BLaER1 treated with 17β-estradiol and CSF1 and Interleukin-3, amounts not matched to agents 10 nM and 100 nM (cell line): ENCODE measurements at regions not wholly inside any gene's neighbourhood (a gene's known extent, or its start where the extent isn't known, plus 50 kb on each side); places are given as distances from the start of the nearest gene placed in this dataset.
A peak's percentile ranks its signal among the peaks of the same experiment; 100 is the strongest.

Experiments used
- H3K27ac ChIP-seq, 11 experiments: shearing (Covaris generic); formaldehyde crosslinking; 2 replicates each; pipeline ENCODE4 v1.8.1; 2022
- H3K27me3 ChIP-seq, 11 experiments: shearing (Covaris generic); formaldehyde crosslinking; 2 replicates each; pipeline ENCODE4 v1.8.1; 2022
- H3K36me3 ChIP-seq, 11 experiments: shearing (Covaris generic); formaldehyde crosslinking; 2 replicates each; pipeline ENCODE4 v1.8.1; 2022
- H3K4me1 ChIP-seq, 10 experiments: shearing (Covaris generic); formaldehyde crosslinking; 2 replicates each; pipeline ENCODE4 v1.8.1; 2022
- H3K4me2 ChIP-seq, 11 experiments: shearing (Covaris generic); formaldehyde crosslinking; 2 replicates each; pipeline ENCODE4 v1.8.1; 2022
- H3K4me3 ChIP-seq, 10 experiments: shearing (Covaris generic); formaldehyde crosslinking; 2 replicates each; pipeline ENCODE4 v1.8.1; 2022
- H3K9ac ChIP-seq, 11 experiments: shearing (Covaris generic); formaldehyde crosslinking; 2 replicates each; pipeline ENCODE4 v1.8.1; 2022
- H3K9me3 ChIP-seq, 11 experiments: shearing (Covaris generic); formaldehyde crosslinking; replicated peaks in 1 of 11; 2 replicates each; pipeline ENCODE4 v1.8.1; 2022
- H4K20me1 ChIP-seq, 11 experiments: shearing (Covaris generic); formaldehyde crosslinking; 2 replicates each; pipeline ENCODE4 v1.8.1; 2022
- Cebpa-rat ChIP-seq, 11 experiments: shearing (Covaris generic); IDR thresholded peaks; 2 replicates each; pipeline ENCODE4 v1.8.1; 2022

GRCh38 chr14:95442016-95442632 is 74.3 kb downstream of the SYNE3 start:
- H3K4me2 ChIP-seq = peak overlapping the region in 10 of 11 experiments; percentile 37 to 96 (median 84); a peak in 21 of 22 replicates
- TF ChIP-seq Cebpa-rat (IDR thresholded peaks at IDR 0.05) = no peak
- H3K27me3 ChIP-seq = no peaks in the 10 kb centered on the region
- no peaks in the 10 kb centered on the region; a peak in 1 of 22 replicates for H3K9me3 ChIP-seq
- H3K4me1 ChIP-seq = peaks cover 52 to 100% (median 97%) of the 10 kb centered on the region in 10 experiments
- peak overlapping the region in 8 of 11 experiments; percentile 19 to 80 (median 69); a peak in 16 of 22 replicates for H3K9ac ChIP-seq
- H4K20me1 ChIP-seq = peaks cover 0 to 37% (median 11%) of the 10 kb centered on the region in 11 experiments; a peak in 10 of 22 replicates
- peaks cover 43 to 85% (median 69%) of the 10 kb centered on the region in 11 experiments for H3K36me3 ChIP-seq
- H3K4me3 ChIP-seq = peak overlapping the region in 3 of 10 experiments; percentile 0 to 12 (median 4); a peak in 3 of 20 replicates
- peak overlapping the region in 7 of 11 experiments; percentile 4 to 88 (median 84); a peak in 12 of 22 replicates for H3K27ac ChIP-seq

GRCh38 chr14:95440951-95441350 is 75.5 kb downstream of the SYNE3 start:
- H3K4me1 ChIP-seq = peaks cover 46 to 100% (median 87%) of the 10 kb centered on the region in 10 experiments
- TF ChIP-seq Cebpa-rat (IDR thresholded peaks at IDR 0.05) = no peak
- H3K27ac ChIP-seq = peak overlapping the region in 5 of 11 experiments; percentile 17 to 88 (median 45); a peak in 9 of 22 replicates
- peaks cover 0 to 28% (median 11%) of the 10 kb centered on the region in 11 experiments; a peak in 10 of 22 replicates for H4K20me1 ChIP-seq
- no peaks in the 10 kb centered on the region for H3K27me3 ChIP-seq
- peaks cover 0 to 4% (median 0%) of the 10 kb centered on the region in 11 experiments; a peak in 5 of 22 replicates for H3K9me3 ChIP-seq
- peak overlapping the region in 10 of 11 experiments; percentile 15 to 96 (median 84); a peak in 19 of 22 replicates for H3K4me2 ChIP-seq
- peaks cover 47 to 86% (median 76%) of the 10 kb centered on the region in 11 experiments for H3K36me3 ChIP-seq
- peak overlapping the region in 10 of 11 experiments; percentile 5 to 80 (median 46); a peak in 12 of 22 replicates for H3K9ac ChIP-seq
- H3K4me3 ChIP-seq = peak overlapping the region in 1 of 10 experiments; percentile 0; a peak in 1 of 20 replicates

DNA sequence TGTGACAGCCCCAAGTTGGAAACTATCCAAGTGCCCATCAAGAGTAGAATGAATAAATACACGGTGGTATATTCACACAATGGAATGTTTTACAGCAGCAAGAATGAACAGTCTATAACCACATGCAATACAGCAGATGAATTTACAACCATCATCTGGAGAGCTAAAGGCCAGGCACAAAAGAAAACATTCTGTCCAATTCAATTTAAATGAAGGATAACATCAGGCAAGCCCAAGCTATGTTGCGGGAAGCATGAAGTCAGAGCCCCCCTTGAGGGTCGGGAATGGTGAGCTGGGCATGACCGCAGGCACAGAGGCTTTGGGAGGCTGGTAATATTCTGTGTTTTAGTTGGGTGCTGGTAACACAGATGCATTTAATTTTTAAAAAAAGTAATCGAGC is 76.0 kb downstream of the SYNE3 start:
- peaks cover 0 to 9% (median 4%) of the 10 kb centered on the region in 11 experiments; a peak in 7 of 22 replicates for H3K9me3 ChIP-seq
- peak overlapping the region; percentile 15 to 96 (median 81); a peak in 19 of 22 replicates for H3K4me2 ChIP-seq
- no peak for TF ChIP-seq Cebpa-rat (IDR thresholded peaks at IDR 0.05)
- H3K4me3 ChIP-seq = no peak overlapping the region; a peak in 1 of 20 replicates
- peak overlapping the region in 5 of 11 experiments; percentile 17 to 88 (median 58); a peak in 9 of 22 replicates for H3K27ac ChIP-seq
- peak overlapping the region in 8 of 11 experiments; percentile 9 to 80 (median 52); a peak in 10 of 22 replicates for H3K9ac ChIP-seq
- H3K36me3 ChIP-seq = peaks cover 47 to 86% (median 76%) of the 10 kb centered on the region in 11 experiments
- peaks cover 46 to 99% (median 82%) of the 10 kb centered on the region in 10 experiments for H3K4me1 ChIP-seq
- peaks cover 0 to 24% (median 11%) of the 10 kb centered on the region in 11 experiments; a peak in 10 of 22 replicates for H4K20me1 ChIP-seq
- no peaks in the 10 kb centered on the region for H3K27me3 ChIP-seq

GRCh38 chr14:95439881-95440280 is 76.6 kb downstream of the SYNE3 start:
- peaks cover 41 to 92% (median 76%) of the 10 kb centered on the region in 10 experiments for H3K4me1 ChIP-seq
- no peak for TF ChIP-seq Cebpa-rat (IDR thresholded peaks at IDR 0.05)
- H3K27ac ChIP-seq = peak overlapping the region in 7 of 11 experiments; percentile 12 to 88 (median 51); a peak in 10 of 22 replicates
- H3K9ac ChIP-seq = peak overlapping the region in 9 of 11 experiments; percentile 8 to 80 (median 38); a peak in 13 of 22 replicates
- peak overlapping the region in 3 of 10 experiments; percentile 13 to 33 (median 17); a peak in 3 of 20 replicates for H3K4me3 ChIP-seq
- peaks cover 0 to 22% (median 11%) of the 10 kb centered on the region in 11 experiments; a peak in 10 of 22 replicates for H4K20me1 ChIP-seq
- no peaks in the 10 kb centered on the region for H3K27me3 ChIP-seq
- H3K9me3 ChIP-seq = peaks cover 0 to 9% (median 5%) of the 10 kb centered on the region in 11 experiments; a peak in 7 of 22 replicates
- peaks cover 52 to 86% (median 76%) of the 10 kb centered on the region in 11 experiments for H3K36me3 ChIP-seq
- H3K4me2 ChIP-seq = peak overlapping the region; percentile 15 to 96 (median 81); a peak in 21 of 22 replicates

DNA sequence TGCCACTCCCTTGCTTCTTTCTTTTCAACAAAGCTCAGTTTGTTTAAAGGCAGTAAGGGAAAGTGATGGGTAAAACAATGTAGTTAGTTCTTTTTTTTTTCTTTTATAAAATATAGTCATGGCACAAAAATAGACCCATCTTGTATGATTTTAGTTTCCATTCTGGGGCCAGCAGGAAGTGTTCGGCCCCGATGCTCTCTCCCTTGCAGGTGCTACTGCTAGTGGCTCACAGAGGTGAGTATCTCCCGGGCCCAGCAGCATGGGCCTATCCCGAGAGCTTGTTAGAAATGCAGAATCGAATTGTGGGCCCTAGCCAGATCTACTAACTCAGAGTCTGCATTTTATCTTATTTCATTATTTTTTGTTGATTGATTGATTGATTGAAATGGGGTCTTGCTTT is 78.7 kb downstream of the SYNE3 start:
- Histone ChIP-seq H3K27ac (peak overlapping the region in 1 of 11 experiments; percentile 2; a peak in 1 of 22 replicates), H3K36me3 (peaks cover 74 to 98% (median 95%) of the 10 kb centered on the region in 11 experiments), H3K9ac (peak overlapping the region in 1 of 11 experiments; percentile 32; a peak in 1 of 22 replicates), H4K20me1 (peaks cover 0 to 24% (median 9%) of the 10 kb centered on the region in 11 experiments; a peak in 10 of 22 replicates), H3K4me3 (no peak overlapping the region), H3K9me3 (peaks cover 0 to 9% (median 5%) of the 10 kb centered on the region in 11 experiments; a peak in 7 of 22 replicates), H3K27me3 (no peaks in the 10 kb centered on the region), H3K4me2 (peak overlapping the region in 7 of 11 experiments; percentile 36 to 96 (median 90); a peak in 13 of 22 replicates), H3K4me1 (peaks cover 19 to 79% (median 57%) of the 10 kb centered on the region in 10 experiments)
- TF ChIP-seq Cebpa-rat (IDR thresholded peaks at IDR 0.05) = no peak

GRCh38 chr14:95436354-95436753 is 80.1 kb downstream of the SYNE3 start:
- H3K9me3 ChIP-seq = peaks cover 0 to 9% (median 5%) of the 10 kb centered on the region in 11 experiments; a peak in 7 of 22 replicates
- peaks cover 12 to 76% (median 49%) of the 10 kb centered on the region in 10 experiments; a peak in 19 of 20 replicates for H3K4me1 ChIP-seq
- H3K27me3 ChIP-seq = no peaks in the 10 kb centered on the region
- TF ChIP-seq Cebpa-rat (IDR thresholded peaks at IDR 0.05) = no peak
- no peak overlapping the region for H3K9ac ChIP-seq
- H3K4me2 ChIP-seq = peak overlapping the region in 3 of 11 experiments; percentile 90 to 96 (median 91); a peak in 2 of 22 replicates
- peaks cover 83 to 100% (median 99%) of the 10 kb centered on the region in 11 experiments for H3K36me3 ChIP-seq
- H3K4me3 ChIP-seq = no peak overlapping the region
- 0 out of 22 replicates have a peak overlapping the region, but pooled peaks of 1 of the 11 experiments have one; percentile 11 for H3K27ac ChIP-seq
- peaks cover 0 to 34% (median 13%) of the 10 kb centered on the region in 11 experiments; a peak in 9 of 22 replicates for H4K20me1 ChIP-seq

DNA sequence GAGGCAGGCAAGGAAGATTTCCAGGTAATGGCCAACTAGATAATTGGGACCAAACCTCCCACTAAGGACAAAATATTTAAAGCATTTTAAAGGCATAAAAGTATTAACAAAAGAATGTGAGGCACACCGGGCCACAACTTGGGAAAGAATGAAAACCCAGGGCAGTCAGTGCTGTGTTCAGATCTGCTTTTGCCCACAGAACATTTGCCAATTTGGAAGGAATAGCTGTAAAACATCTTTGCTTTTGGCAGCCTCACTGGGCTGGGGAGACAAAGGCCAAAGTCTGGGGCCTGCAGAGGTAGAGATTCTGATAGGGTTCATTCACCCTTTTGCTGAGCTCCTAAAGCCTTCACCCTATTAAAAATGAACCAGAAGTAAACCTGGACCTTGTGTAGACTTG is 82.3 kb downstream of the SYNE3 start:
- Histone ChIP-seq H4K20me1 (peaks cover 0 to 25% (median 10%) of the 10 kb centered on the region in 11 experiments; a peak in 6 of 22 replicates), H3K9ac (peak overlapping the region in 3 of 11 experiments; percentile 9 to 43 (median 13); a peak in 3 of 22 replicates), H3K4me1 (peaks cover 0 to 76% (median 46%) of the 10 kb centered on the region in 10 experiments; a peak in 18 of 20 replicates), H3K9me3 (peaks cover 0 to 9% (median 5%) of the 10 kb centered on the region in 11 experiments; a peak in 7 of 22 replicates), H3K27me3 (no peaks in the 10 kb centered on the region), H3K4me3 (no peak overlapping the region), H3K27ac (no peak overlapping the region; a peak in 2 of 22 replicates), H3K4me2 (no peak overlapping the region), H3K36me3 (peaks cover 91 to 100% (median 98%) of the 10 kb centered on the region in 11 experiments)
- no peak for TF ChIP-seq Cebpa-rat (IDR thresholded peaks at IDR 0.05)

GRCh38 chr14:95433094-95433478 is 83.4 kb downstream of the SYNE3 start:
- H3K9me3 ChIP-seq = peaks cover 0 to 9% (median 5%) of the 10 kb centered on the region in 11 experiments; a peak in 7 of 22 replicates
- no peak for TF ChIP-seq Cebpa-rat (IDR thresholded peaks at IDR 0.05)
- H3K4me3 ChIP-seq = no peak overlapping the region
- H3K27me3 ChIP-seq = no peaks in the 10 kb centered on the region
- peaks cover under 1 to 76% (median 46%) of the 10 kb centered on the region in 10 experiments for H3K4me1 ChIP-seq
- H3K27ac ChIP-seq = peak overlapping the region in 1 of 11 experiments; percentile 1; a peak in 1 of 22 replicates
- H3K4me2 ChIP-seq = no peak overlapping the region; a peak in 2 of 22 replicates
- H3K36me3 ChIP-seq = peaks cover 91 to 100% (median 98%) of the 10 kb centered on the region in 11 experiments
- peaks cover 0 to 31% (median 9%) of the 10 kb centered on the region in 11 experiments; a peak in 9 of 22 replicates for H4K20me1 ChIP-seq
- peak overlapping the region in 1 of 11 experiments; percentile 22; a peak in 2 of 22 replicates for H3K9ac ChIP-seq
